AG09319 (cell line): ENCODE measurements at regions not wholly inside any gene's neighbourhood (a gene's known extent, or its start where the extent isn't known, plus 50 kb on each side); places are given as distances from the start of the nearest gene placed in this dataset.
A peak's percentile ranks its signal among the peaks of the same experiment; 100 is the strongest.

ENCODE experiments used
- DNase-seq: peaks from one replicate; pipeline ENCODE4 v3.0.0-alpha.2; 2010; ENCODE audit warnings: low read depth; ENCODE audit errors: extremely low read depth
- CTCF ChIP-seq: IDR thresholded peaks from 2 replicates; pipeline ENCODE4 v1.5.1; 2011; ENCODE audit warnings: low read depth, mild to moderate bottlenecking, inconsistent platforms, low read length, moderate library complexity

DNA sequence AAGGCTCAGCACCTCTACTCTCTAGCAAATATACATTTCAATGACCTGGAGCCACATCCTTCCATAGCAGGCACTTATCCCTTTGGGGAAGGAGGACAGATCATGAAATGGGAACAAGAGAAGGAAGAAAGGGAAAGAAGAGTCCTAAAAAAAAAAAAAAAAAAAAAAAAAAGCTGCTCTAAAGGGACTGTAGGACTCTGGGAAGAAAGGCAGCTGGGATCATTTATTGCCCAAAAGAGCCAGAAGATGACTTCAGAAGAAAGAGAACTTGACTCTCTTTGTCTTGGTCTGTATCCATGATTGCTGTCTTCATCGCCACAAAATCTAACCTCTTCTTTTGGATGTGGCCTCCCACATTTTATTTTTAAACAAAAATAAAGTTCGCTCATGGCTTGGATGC is 203.6 kb upstream of the CELF2 start:
- DNase-seq, result no peak
- TF ChIP-seq CTCF, result no peak

DNA sequence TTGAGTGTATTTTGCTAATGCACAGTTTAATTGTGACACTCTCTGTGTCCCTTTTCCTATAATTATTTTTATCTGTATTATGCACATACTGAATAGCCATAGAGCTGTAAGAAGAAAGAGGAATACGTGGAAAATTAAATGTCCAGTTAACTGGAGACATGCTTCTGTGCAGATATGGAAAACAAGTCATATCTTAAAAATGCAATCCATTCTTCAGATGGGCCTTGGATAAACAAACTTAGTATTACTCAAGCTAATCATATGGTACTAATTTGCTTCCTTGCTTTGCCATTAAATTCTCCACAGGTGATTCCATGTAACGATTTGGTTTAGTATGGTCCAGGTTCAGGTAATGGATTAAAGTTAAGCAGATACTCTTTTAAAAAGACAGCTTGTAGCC is 201.2 kb upstream of the CELF2 start:
- no peak for TF ChIP-seq CTCF
- no peak for DNase-seq

DNA sequence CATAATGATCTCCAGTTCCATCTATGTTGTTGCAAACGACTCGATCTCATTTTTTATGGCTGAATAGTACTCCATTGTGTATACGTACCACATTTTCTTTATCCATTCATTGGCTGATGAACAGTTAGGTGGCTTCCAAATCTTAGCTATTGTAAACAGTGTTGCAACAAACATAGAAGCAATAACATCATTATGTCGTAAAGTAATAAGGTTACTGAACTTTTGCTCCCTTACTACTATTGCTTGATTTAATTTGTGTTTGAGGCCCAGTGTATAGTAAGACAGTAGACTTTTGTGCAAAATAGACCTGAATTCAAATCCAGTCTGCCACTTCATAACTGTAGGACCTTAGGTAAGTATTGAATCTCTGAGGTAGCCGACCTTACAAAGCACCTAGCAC is 200.1 kb upstream of the CELF2 start:
- no peak for TF ChIP-seq CTCF
- DNase-seq, result no peak

GRCh38 chr10:10818082-10818481 is 199.6 kb upstream of the CELF2 start:
- DNase-seq, result no peak
- TF ChIP-seq CTCF, result no peak

DNA sequence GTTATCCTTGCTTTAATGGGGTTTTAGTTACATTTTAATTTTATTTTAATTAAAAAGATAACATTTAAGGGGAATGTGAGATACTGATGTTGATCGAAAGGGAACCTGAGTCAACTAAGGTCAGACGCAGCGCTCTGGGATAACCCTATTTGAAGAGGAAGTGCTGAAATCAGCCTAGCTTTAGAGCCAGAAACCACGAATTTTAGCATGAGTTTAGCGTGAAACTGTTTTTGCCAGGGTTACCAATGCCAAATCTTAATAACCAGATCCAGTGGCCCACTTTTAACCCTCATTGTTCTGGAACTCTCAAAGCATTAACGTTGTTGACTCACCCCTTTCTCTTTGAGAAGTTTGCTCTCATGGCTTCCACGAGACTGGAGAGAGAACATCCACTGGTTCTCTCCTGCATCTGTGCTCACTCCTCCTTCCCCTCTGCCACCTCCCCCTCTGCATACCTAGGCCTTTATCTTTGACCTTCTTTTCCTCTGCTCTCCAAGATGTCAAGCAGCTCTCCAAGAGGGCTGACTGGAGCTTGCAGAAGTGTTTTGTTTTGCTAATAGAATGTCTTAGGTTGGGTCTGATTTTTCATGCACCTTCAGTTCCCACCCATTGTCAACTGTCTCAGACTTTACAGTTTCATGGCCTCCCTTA is 198.3 kb upstream of the CELF2 start:
- no peak for TF ChIP-seq CTCF
- no peak for DNase-seq

DNA sequence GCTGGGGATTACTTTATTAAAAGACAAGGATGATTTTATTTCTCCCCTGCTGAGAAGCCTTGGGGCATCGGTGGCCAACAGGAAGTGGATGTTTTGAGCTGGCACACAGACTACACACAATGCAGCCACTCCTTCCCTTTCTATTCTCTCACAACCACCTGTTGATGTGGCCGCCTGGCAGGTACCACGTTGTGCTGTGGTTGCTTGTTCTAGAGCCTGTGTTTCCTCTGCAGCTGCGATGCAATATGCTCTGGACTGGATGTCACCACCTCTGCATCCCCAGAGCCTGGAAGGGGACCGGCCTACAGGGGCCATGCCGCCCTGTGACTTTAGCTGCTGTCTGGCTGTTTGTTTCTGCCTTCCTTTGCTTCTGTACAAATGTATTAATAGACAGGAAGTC is 195.7 kb upstream of the CELF2 start:
- no peak for TF ChIP-seq CTCF
- no peak for DNase-seq

DNA sequence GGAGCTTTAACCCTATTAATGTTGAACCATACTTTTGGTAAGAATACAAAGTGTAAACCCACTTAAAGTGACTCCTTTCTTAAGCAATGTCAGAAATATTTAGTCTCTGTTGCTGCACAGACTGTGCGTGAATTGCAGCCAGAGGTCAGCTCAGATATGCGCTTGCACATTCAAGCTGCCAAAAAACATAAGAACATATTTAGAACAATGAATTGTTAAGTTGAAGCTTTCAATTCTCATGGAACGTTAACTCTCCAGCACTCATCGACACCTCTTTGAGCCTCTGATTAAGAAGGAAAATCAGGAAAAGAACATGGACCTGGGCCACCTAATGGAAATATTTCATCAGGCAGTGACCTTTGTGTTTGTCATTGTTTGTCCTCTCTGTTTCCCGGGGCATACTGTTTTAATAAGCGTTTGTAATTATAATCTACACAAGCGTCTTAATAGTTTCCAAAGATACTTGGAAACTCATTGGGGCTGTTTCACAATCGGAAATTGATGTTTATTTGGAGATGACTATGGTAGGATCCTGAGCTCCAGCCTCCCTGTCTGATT is 193.0 kb upstream of the CELF2 start:
- no peak for TF ChIP-seq CTCF
- peak; percentile 83 for DNase-seq
